ENCODE measurements at regions not wholly inside any gene's neighbourhood (a gene's known extent, or its start where the extent isn't known, plus 50 kb on each side); places are given as distances from the start of the nearest gene placed in this dataset.

DNA sequence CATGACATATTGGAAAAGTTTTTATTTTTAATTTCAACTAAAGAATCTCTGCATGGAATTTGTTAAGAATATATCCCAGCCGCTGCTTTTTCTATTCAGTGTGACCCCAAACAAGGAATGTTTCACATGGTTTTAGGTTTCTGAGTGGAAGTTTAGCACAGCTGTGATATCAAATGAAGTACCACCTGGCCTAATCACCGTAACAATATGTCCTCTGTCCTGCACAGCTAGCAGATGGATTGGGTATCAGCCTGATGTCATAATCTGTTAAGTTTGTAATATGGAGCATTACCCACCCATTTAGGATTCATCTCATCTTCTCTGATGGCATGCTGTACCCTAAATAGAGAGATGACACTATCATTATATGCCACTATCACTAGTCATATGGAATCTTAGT is 963.7 kb upstream of the ADGRL2 start:
- intact Hi-C loops (cut with DNase I): no loop called here

DNA sequence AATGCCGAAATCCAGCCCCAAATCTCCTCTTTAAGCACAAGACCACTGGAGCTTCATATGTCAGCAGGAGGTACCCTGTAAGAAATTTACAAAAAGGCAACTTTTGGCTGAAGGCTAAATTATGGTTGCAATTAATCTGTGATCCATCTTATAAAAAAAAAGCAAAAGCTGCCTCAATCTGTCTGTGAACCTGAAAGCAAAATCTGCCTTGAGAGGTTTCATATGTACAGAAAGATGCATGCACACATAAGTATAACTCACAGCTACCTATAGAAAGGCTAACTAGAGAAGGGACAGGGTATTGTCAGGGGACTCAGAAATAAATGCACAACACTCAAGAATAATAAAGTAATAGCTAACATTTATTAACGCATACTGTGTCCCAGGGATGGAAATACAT is 964.2 kb upstream of the ADGRL2 start:
- Histone ChIP-seq H3K36me3 (no peaks in the 10 kb centered on the region), H3K4me1 (no peaks in the 10 kb centered on the region), H3K27me3 (no peaks in the 10 kb centered on the region), H3K9me3 (no peaks in the 10 kb centered on the region), H3K27ac (replicated peaks in 1 of 4) (no peak overlapping the region), H3K4me3 (no peak overlapping the region)
- no peak for TF ChIP-seq POLR2A (IDR thresholded peaks at IDR 0.05; ENCODE audit: low read depth)
- TF ChIP-seq, protein P1, sequence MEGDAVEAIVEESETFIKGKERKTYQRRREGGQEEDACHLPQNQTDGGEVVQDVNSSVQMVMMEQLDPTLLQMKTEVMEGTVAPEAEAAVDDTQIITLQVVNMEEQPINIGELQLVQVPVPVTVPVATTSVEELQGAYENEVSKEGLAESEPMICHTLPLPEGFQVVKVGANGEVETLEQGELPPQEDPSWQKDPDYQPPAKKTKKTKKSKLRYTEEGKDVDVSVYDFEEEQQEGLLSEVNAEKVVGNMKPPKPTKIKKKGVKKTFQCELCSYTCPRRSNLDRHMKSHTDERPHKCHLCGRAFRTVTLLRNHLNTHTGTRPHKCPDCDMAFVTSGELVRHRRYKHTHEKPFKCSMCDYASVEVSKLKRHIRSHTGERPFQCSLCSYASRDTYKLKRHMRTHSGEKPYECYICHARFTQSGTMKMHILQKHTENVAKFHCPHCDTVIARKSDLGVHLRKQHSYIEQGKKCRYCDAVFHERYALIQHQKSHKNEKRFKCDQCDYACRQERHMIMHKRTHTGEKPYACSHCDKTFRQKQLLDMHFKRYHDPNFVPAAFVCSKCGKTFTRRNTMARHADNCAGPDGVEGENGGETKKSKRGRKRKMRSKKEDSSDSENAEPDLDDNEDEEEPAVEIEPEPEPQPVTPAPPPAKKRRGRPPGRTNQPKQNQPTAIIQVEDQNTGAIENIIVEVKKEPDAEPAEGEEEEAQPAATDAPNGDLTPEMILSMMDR (IDR thresholded peaks at IDR 0.05): no peak
- TF ChIP-seq POLR2AphosphoS5 (IDR thresholded peaks at IDR 0.05): no peak
- TF ChIP-seq EP300 (IDR thresholded peaks at IDR 0.05): no peak
- 93% methylated on average over 2 of the region's 2 CpGs for WGBS
- intact Hi-C loops (cut with DNase I): no loop called here
- DNase-seq (ENCODE audit: extremely low spot score): no peak

More for the DNA sequence above, 963.7 kb upstream of the ADGRL2 start:
- no peaks in the 10 kb centered on the region for H3K9me3 ChIP-seq
- H3K4me3 ChIP-seq: no peak overlapping the region
- H3K27me3 ChIP-seq: no peaks in the 10 kb centered on the region
- no peaks in the 10 kb centered on the region for H3K36me3 ChIP-seq
- 78% methylated on average over 2 of the region's 2 CpGs for WGBS
- DNase-seq (ENCODE audit: extremely low spot score): no peak
- TF ChIP-seq EP300 (IDR thresholded peaks at IDR 0.05) (no peak), POLR2A (IDR thresholded peaks at IDR 0.05; ENCODE audit: low read depth) (no peak), POLR2AphosphoS5 (IDR thresholded peaks at IDR 0.05) (no peak)
- TF ChIP-seq, protein P1 (IDR thresholded peaks at IDR 0.05): no peak
- no peaks in the 10 kb centered on the region for H3K4me1 ChIP-seq
- H3K27ac ChIP-seq (replicated peaks in 1 of 4): no peak overlapping the region

DNA sequence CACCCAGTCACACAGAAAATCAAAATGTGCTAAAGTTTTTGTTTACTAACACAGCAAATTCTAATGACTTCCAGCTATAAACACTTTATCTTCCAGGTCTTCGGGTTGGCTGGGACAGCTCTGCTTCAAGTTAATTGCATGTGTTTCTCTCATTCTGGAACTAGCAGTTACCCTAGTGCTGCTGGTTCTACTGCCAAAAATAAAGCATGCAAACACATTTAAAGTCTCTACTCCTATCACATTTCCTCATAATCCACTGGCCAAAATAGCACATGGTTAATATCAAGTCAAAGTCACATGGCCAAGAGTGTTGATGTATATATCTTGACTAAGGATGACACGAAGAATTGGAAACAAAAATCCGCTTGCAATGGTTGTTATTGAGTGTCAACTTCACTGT is 973.1 kb upstream of the ADGRL2 start:
- Histone ChIP-seq H3K9me3 (no peaks in the 10 kb centered on the region), H3K4me3 (no peak overlapping the region), H3K4me1 (no peaks in the 10 kb centered on the region), H3K27ac (replicated peaks in 1 of 4) (no peak overlapping the region), H3K27me3 (no peaks in the 10 kb centered on the region), H3K36me3 (no peaks in the 10 kb centered on the region)
- intact Hi-C loops (cut with DNase I): no loop called here
- 61% methylated on average over 3 of the region's 3 CpGs for WGBS
- no peak for TF ChIP-seq EP300 (IDR thresholded peaks at IDR 0.05)
- TF ChIP-seq, protein P1 (IDR thresholded peaks at IDR 0.05): no peak
- TF ChIP-seq POLR2AphosphoS5 (IDR thresholded peaks at IDR 0.05): no peak
- no peak for TF ChIP-seq POLR2A (IDR thresholded peaks at IDR 0.05; ENCODE audit: low read depth)
- DNase-seq (ENCODE audit: extremely low spot score): no peak

DNA sequence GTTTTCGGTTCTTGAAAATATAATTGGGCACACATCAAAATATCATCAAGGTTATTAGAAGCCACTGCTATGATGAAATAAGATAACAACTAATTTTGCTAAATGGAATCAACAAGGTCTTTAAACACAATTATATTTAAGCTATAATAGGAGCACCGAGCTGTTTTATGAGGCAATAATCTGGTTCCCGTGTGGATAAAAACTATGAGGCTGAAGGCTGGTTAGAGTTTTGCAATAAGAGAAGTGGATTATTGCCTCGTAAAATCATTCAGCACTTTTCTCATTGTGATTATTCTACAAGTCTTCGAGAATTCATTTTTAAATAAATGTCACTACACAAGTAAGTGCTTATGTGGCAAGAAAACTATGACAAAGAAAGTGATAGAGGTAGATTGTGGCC is 975.7 kb upstream of the ADGRL2 start:
- Histone ChIP-seq H3K27ac (replicated peaks in 1 of 4) (no peak overlapping the region), H3K27me3 (no peaks in the 10 kb centered on the region), H3K9me3 (no peaks in the 10 kb centered on the region), H3K4me3 (no peak overlapping the region), H3K36me3 (no peaks in the 10 kb centered on the region), H3K4me1 (no peaks in the 10 kb centered on the region)
- intact Hi-C loops (cut with DNase I): no loop called here
- DNase-seq (ENCODE audit: extremely low spot score): no peak
- TF ChIP-seq, protein P1 (IDR thresholded peaks at IDR 0.05): no peak
- TF ChIP-seq EP300 (IDR thresholded peaks at IDR 0.05): no peak
- no peak for TF ChIP-seq POLR2A (IDR thresholded peaks at IDR 0.05; ENCODE audit: low read depth)
- TF ChIP-seq POLR2AphosphoS5 (IDR thresholded peaks at IDR 0.05): no peak
- 91% methylated on average over 5 of the region's 5 CpGs for WGBS

DNA sequence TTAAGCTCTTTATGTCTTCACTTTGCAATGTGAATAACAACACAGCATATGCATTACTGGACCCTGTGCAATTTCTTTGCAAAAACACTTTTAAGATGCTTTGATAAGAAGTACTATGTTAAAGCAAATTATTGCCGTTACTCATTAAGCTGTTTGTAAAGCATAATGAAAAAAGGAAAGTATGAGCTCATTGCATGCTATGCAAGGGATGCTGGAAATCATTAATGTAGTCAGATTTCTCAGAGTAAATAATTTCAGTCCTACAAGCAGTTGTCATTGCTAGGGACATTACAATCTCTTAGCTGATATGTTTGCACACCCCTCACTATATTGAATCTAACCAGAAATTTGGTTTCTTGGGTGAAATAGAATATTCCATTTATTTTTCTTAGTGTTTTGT is 982.5 kb upstream of the ADGRL2 start:
- 91% methylated on average over 1 of the region's 1 CpG for WGBS
- no peaks in the 10 kb centered on the region for H3K9me3 ChIP-seq
- H3K27ac ChIP-seq (replicated peaks in 1 of 4): no peak overlapping the region
- no peak overlapping the region for H3K4me3 ChIP-seq
- no peaks in the 10 kb centered on the region for H3K4me1 ChIP-seq
- no peak for TF ChIP-seq EP300 (IDR thresholded peaks at IDR 0.05)
- TF ChIP-seq POLR2AphosphoS5 (IDR thresholded peaks at IDR 0.05): no peak
- TF ChIP-seq, protein P1 (IDR thresholded peaks at IDR 0.05): no peak
- no peak for TF ChIP-seq POLR2A (IDR thresholded peaks at IDR 0.05; ENCODE audit: low read depth)
- no peak for DNase-seq (ENCODE audit: extremely low spot score)
- H3K27me3 ChIP-seq: no peaks in the 10 kb centered on the region
- intact Hi-C loops (cut with DNase I): no loop called here
- H3K36me3 ChIP-seq: no peaks in the 10 kb centered on the region
